22Rv1 (cell line): ENCODE measurements at regions not wholly inside any gene's neighbourhood (a gene's known extent, or its start where the extent isn't known, plus 50 kb on each side); places are given as distances from the start of the nearest gene placed in this dataset.

Experiments
- CTCF ChIP-seq: fragments of 450-650 bp; IDR thresholded peaks from 2 replicates; pipeline ENCODE4 v1.5.1; 2017; ENCODE audit warnings: mild to moderate bottlenecking
- ZFX ChIP-seq: fragments of 450-650 bp; IDR thresholded peaks from 2 replicates; pipeline ENCODE4 v1.6.1; 2017; ENCODE audit warnings: antibody characterized with exemption, borderline replicate concordance

- no peak for TF ChIP-seq ZFX
- no peak for TF ChIP-seq CTCF
These were observed 337.2 kb upstream of the PROX1 start for GRCh38 chr1:213650603-213651002.
